Activated CD8-positive, alpha-beta T cell treated with anti-CD3 and anti-CD28 coated beads, Interleukin-2, amount 10 ng/mL, durations not matched to agents 7 days and 5 days (primary cell): ENCODE measurements at regions not wholly inside any gene's neighbourhood (a gene's known extent, or its start where the extent isn't known, plus 50 kb on each side); places are given as distances from the start of the nearest gene placed in this dataset.

Source experiments
- ATAC-seq: fragments of 150-1000 bp; cut with Tn5 transposase; one replicate; pipeline ENCODE4 v1.10.0; 2021; ENCODE audit warnings: moderate library complexity
- CTCF ChIA-PET: fragments of 350-600 bp; sonication (Branson Sonifier 250); formaldehyde crosslinking; loops from one replicate; lab custom pipeline; 2021; ENCODE audit warnings: antibody characterized with exemption; lab: Charles Lee
- POLR2A ChIA-PET: fragments of 350-600 bp; sonication (Branson Sonifier 250); formaldehyde crosslinking; loops from one replicate; lab custom pipeline; 2021; ENCODE audit warnings: antibody characterized with exemption; lab: Charles Lee
- DNase-seq: peaks from one replicate; pipeline ENCODE4 v3.0.0-alpha.2; 2020
- H3K27ac Mint-ChIP-seq: one replicate; pipeline ENCODE4 v1.8.0; 2021; ENCODE audit warnings: mild to moderate bottlenecking, mixed read lengths
- H3K27me3 Mint-ChIP-seq: one replicate; pipeline ENCODE4 v1.8.0; 2021; ENCODE audit warnings: low read depth, mixed read lengths
- H3K36me3 Mint-ChIP-seq: one replicate; pipeline ENCODE4 v1.8.0; 2021; ENCODE audit warnings: low read depth, mixed read lengths
- H3K4me1 Mint-ChIP-seq: one replicate; pipeline ENCODE4 v1.8.0; 2021; ENCODE audit warnings: low read depth, mixed read lengths
- H3K4me3 Mint-ChIP-seq: one replicate; pipeline ENCODE4 v1.8.0; 2021; ENCODE audit warnings: mild to moderate bottlenecking, mixed read lengths
- H3K9me3 Mint-ChIP-seq: one replicate; pipeline ENCODE4 v1.8.0; 2022; ENCODE audit warnings: mixed read lengths; ENCODE audit not compliant: insufficient read depth

DNA sequence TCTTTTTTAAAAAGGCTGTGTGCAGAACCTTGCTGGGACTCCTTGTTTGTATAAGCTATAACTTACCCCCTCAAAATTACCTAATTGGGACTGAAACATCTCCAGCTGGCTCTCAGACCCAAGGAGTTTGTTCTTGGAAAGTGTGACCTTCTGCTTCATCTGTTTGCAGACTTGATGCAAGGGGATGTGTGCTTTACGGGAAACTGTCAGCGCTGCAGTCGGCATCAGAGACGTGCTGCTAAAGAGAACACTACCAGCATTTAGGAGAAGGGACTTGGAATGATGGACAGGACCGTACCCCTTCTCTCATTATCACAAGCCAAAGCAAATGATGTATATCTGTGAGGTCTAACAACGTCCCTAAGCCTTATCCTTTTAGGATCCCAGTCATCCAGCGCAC, 174.2 kb upstream of the PARP11 start:
- Mint-ChIP-seq H3K4me3 (no peak overlapping the region), H3K27ac (no peak overlapping the region), H3K27me3 (peaks cover 12% of the 10 kb centered on the region), H3K9me3 (no peaks in the 10 kb centered on the region), H3K4me1 (peaks cover 11% of the 10 kb centered on the region), H3K36me3 (no peaks in the 10 kb centered on the region)
- ChIA-PET POLR2A (no interaction called here), CTCF (interaction anchor here (1.5 kb wide), 1 partner anchor 60 kb away, joined by 5 read pairs; no protein-coding TSS in a partner anchor)
- ATAC-seq, result no peak
- DNase-seq, result no peak

DNA sequence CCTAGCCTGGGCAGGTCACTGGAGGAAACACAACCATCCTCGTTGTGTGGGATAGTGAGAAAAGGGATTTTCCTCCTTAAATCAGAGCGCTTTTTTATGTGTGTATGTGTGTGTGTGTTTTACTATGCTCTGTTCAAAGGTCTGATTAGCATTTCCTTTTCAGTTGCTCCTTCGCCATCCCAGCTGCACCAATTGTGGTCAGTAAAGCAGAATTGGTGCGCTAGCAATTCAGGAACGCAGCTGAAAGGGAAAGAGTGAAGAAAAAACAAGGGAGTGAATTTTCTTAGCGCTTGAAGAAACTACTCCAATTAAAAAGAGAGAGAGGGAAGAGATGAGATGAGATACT, 173.3 kb upstream of the PARP11 start:
- H3K4me3 Mint-ChIP-seq, result no peak overlapping the region
- ChIA-PET POLR2A (no interaction called here), CTCF (no interaction called here)
- no peaks in the 10 kb centered on the region for H3K36me3 Mint-ChIP-seq
- no peak for ATAC-seq
- H3K27ac Mint-ChIP-seq, result no peak overlapping the region
- DNase-seq, result no peak
- peaks cover 10% of the 10 kb centered on the region for H3K27me3 Mint-ChIP-seq
- no peaks in the 10 kb centered on the region for H3K9me3 Mint-ChIP-seq
- peaks cover 2% of the 10 kb centered on the region for H3K4me1 Mint-ChIP-seq

DNA sequence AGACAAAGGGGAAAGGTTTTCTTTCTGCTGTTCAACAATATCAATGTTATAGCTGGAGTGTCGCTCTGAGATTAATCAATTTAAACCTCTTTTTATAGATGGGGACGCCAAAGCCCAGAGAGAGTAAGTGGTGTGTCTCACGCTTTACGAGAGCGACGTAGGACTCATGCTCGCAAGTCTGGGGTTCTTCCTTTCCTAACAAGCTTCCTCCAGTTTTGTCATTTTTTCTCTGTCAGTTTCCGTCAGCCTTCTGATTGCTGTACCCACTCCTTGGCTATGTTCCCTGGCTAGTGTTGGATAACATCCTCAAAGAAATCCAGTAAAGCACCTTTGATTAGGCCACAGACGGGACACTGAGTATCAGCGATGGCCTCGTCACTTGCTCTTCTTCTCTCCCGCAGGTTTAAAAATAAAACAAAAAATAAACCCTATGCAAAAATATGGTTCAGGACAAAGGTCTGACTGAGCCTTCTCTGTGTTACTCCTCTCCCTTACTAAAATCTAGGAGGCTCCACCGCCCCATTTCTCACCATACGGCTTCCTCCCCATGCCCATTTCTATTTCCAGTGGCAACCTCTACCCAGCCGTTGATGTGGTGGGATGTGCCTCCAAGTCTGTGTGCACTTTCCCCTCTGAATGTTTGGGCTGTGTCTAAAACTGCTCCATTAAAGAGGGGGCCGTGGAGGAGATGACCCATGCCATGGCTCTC, 172.7 kb upstream of the PARP11 start:
- DNase-seq (no peak), ATAC-seq (no peak)
- ChIA-PET CTCF (no interaction called here), POLR2A (no interaction called here)
- H3K36me3 Mint-ChIP-seq, result no peaks in the 10 kb centered on the region
- no peaks in the 10 kb centered on the region for H3K4me1 Mint-ChIP-seq
- no peak overlapping the region for H3K27ac Mint-ChIP-seq
- H3K4me3 Mint-ChIP-seq, result no peak overlapping the region
- H3K27me3 Mint-ChIP-seq, result peaks cover 8% of the 10 kb centered on the region
- no peaks in the 10 kb centered on the region for H3K9me3 Mint-ChIP-seq

DNA sequence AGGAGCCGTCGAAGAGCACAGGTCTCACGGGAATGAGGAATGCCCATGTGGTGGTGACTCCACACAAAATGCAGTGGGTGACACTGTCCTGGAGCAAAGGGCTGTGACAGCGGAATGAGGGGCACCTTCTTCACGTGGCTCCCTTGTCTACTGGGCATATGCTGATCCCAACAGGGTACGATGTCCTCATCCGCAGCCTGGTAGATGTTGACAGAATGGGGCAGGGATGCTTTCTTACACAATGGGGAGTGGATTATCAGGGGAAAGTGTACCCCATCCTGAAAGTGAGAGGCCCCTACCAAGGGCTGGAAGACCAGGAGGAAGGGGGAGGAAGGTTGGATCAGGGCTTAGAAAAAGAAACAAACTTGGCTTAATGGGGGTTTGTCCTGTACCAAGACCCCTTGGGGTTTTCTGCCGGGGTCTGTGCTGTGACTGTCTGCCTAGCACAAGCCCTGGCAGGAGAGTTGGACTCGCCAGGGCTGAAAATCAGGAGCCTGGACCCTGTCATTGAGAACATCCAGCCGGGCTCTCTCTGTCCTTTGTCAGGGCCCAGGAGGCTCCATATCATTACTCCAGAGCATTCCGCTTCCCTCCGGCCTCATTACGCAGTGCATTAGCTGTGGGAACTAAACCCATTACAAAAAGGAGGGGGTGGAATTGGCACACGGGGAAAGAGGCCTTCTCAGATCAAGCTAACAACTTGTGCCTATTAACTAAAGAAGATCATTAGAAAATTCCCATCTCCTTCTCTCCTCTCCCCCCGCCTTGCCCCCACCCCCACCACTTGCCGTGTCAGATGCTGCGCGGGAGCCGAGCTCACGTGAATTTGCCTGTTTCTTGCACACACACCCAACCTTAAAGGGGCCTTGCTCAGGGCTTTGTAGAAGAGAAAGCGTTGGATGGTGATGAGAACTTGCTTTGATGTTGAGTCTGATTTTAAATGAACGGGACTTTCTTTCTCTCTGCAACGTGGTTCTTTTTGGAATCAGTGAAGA, 171.8 kb upstream of the PARP11 start:
- ChIA-PET POLR2A (no interaction called here), CTCF (interaction anchor here (1.6 kb wide), 1 partner anchor 232 kb away, joined by 4 read pairs; no protein-coding TSS in a partner anchor)
- no peak for DNase-seq
- Mint-ChIP-seq H3K9me3 (no peaks in the 10 kb centered on the region), H3K36me3 (no peaks in the 10 kb centered on the region), H3K4me1 (peaks cover under 1% of the 10 kb centered on the region), H3K27me3 (peaks cover 8% of the 10 kb centered on the region), H3K4me3 (no peak overlapping the region), H3K27ac (no peak overlapping the region)
- no peak for ATAC-seq

DNA sequence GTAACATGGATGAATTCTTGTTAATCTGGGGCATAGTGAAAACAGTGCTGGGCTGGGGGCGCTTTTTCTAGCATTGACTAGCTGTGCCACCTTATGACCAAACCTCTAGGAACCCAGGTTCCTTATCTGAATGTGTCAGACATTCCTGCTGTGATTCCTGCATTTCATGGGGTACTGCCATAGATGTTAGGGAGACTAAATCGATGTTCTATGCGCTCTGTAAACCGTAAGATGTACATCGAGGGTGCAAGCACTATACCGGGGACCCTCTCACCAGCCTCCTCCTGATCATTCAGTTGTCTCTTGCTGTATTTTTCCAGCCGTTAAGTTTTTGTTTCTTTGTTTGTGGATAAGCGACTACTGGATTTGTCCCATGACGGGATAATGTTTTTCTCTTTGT, 170.9 kb upstream of the PARP11 start:
- H3K36me3 Mint-ChIP-seq, result no peaks in the 10 kb centered on the region
- no peak for ATAC-seq
- peaks cover 8% of the 10 kb centered on the region for H3K27me3 Mint-ChIP-seq
- peaks cover 3% of the 10 kb centered on the region for H3K4me1 Mint-ChIP-seq
- ChIA-PET POLR2A (no interaction called here), CTCF (interaction anchor here (1.6 kb wide), 1 partner anchor 233 kb away, joined by 4 read pairs; no protein-coding TSS in a partner anchor)
- no peak overlapping the region for H3K4me3 Mint-ChIP-seq
- H3K27ac Mint-ChIP-seq, result no peak overlapping the region
- H3K9me3 Mint-ChIP-seq, result no peaks in the 10 kb centered on the region
- DNase-seq, result no peak

DNA sequence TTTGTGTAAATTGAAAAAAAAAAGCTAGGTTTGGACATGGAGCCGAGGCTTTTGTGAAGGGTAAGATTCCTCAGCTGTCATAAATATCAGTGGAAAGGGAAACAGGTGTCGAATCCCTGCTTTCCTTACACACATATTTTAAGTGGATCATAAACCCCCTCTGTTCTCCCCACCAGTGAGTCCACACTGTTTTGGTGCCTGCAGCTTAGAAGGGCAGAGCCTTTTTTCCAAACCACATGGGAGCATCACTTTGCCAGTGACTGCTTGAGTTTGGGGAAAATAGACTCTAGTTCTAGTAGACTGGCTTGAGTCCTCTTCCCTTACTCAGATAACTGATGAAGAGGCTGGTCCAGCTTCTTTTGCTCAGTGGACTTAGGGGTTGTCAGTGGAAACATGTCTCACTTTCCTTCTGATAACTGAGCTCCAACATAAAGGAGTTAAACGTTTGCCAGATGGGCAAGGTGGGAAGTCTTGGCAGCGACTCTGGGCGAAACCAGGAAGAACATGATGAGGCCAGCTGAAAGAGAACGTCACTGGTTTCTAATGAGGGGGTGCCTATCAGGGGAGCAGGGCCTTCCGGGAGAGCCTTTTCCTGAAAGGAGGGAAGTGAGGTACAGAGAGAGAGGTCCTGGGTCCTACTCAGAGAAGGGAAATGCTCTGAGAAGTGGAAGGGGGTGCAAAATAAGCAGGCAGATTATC, 168.1 kb upstream of the PARP11 start:
- CTCF ChIA-PET, result interaction anchor here (1.0 to 5.7 kb wide), 3 partner anchors 144 to 236 kb away, joined by 3 to 37 read pairs (median 5); no protein-coding TSS in a partner anchor
- ATAC-seq, result no peak
- H3K36me3 Mint-ChIP-seq, result no peaks in the 10 kb centered on the region
- POLR2A ChIA-PET, result no interaction called here
- no peaks in the 10 kb centered on the region for H3K9me3 Mint-ChIP-seq
- DNase-seq, result no peak
- H3K27ac Mint-ChIP-seq, result no peak overlapping the region
- peaks cover 4% of the 10 kb centered on the region for H3K27me3 Mint-ChIP-seq
- H3K4me3 Mint-ChIP-seq, result no peak overlapping the region
- peaks cover 9% of the 10 kb centered on the region for H3K4me1 Mint-ChIP-seq

DNA sequence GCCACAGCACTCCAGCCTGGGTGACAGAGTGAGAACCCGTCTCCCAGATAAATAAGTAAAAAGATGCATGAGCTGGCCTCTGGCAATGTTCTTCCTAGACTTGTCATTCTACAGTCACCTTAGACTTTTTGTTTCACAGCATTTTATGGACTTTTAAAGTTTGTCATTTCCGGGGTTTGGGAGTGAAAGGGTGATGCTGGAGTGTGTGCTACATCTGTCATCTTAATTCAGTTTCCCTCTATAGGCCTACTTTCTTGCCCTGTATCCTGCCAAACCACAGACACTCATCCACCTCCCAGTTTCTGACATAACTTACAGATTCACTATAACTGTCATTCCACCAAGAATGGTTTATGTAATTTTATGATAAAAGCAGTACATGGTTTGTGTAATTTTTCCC, 166.7 kb upstream of the PARP11 start:
- Mint-ChIP-seq H3K4me3 (no peak overlapping the region), H3K36me3 (no peaks in the 10 kb centered on the region), H3K9me3 (no peaks in the 10 kb centered on the region), H3K27ac (no peak overlapping the region), H3K4me1 (peaks cover 9% of the 10 kb centered on the region), H3K27me3 (peaks cover 6% of the 10 kb centered on the region)
- ATAC-seq, result no peak
- ChIA-PET POLR2A (no interaction called here), CTCF (interaction anchor here (1.4 to 5.7 kb wide), 4 partner anchors 68 to 237 kb away, joined by 3 to 47 read pairs (median 20); no protein-coding TSS in a partner anchor)
- DNase-seq, result no peak

DNA sequence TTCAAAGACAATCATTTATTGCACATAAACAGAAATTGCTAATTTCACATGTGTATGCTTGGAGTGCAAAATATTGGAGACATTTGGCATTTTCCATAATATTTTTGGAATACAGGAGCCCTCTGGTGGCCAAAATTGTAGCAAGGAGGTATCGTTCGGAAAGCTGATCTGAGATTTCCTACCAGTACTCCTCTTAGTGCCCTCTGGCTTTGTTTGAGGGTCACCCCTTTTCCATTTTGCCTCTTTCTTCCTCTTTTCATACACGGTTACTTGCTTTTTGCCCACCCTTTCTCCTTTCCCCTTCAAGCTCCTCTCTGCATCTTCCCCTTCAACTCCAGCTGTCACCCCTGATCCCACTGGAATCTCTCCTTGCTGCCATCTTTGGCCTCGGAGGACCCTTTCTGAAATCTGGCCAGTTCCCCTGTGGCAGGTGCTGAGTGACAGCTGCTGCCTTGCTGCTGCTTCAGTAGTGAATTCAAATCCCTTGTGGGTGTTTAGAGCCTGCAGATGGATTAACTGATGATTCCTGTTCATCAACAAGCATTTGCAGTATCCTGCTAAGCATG, 164.6 kb upstream of the PARP11 start:
- no peak for ATAC-seq
- ChIA-PET CTCF (interaction anchor here (0.7 to 5.7 kb wide), 9 partner anchors 12 to 239 kb away, joined by 3 to 47 read pairs (median 5); no protein-coding TSS in a partner anchor), POLR2A (no interaction called here)
- H3K36me3 Mint-ChIP-seq, result no peaks in the 10 kb centered on the region
- peaks cover 21% of the 10 kb centered on the region for H3K27me3 Mint-ChIP-seq
- H3K4me3 Mint-ChIP-seq, result no peak overlapping the region
- H3K27ac Mint-ChIP-seq, result no peak overlapping the region
- no peaks in the 10 kb centered on the region for H3K9me3 Mint-ChIP-seq
- H3K4me1 Mint-ChIP-seq, result peaks cover 9% of the 10 kb centered on the region
- no peak for DNase-seq

DNA sequence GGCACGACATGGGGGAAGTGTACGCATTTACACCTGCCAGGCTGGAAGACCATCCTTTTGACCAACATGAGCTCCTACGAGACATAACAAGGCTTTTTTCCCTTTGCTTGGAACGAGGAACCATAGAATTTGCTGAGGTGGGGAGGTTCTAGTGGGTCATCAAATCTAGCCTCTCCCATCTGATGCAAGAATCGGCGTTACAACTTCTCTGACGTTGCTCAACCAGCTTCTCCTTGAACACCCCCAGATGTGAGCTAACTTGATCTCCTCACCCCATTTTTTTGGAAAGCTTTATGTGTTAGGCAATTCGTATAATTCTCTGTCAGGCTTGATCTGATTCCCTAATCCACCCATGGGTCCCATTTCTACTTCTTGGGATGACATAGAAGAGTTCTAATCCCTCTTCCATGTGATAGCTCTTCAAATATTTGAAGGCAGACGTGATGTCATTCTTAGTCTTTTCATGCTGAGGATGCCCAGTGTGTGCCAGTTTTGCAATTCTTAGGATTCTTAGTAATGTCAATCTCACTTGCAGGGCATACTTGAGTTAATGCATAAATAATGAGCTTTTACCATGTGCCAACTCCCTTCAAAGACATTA, 163.6 kb upstream of the PARP11 start:
- ChIA-PET CTCF (interaction anchor here (0.8 to 5.7 kb wide), 5 partner anchors 9 to 240 kb away, joined by 3 to 47 read pairs (median 3); no protein-coding TSS in a partner anchor), POLR2A (no interaction called here)
- DNase-seq (no peak), ATAC-seq (no peak)
- Mint-ChIP-seq H3K27me3 (peaks cover 22% of the 10 kb centered on the region), H3K4me3 (no peak overlapping the region), H3K27ac (no peak overlapping the region), H3K9me3 (no peaks in the 10 kb centered on the region), H3K4me1 (peaks cover 13% of the 10 kb centered on the region), H3K36me3 (no peaks in the 10 kb centered on the region)

DNA sequence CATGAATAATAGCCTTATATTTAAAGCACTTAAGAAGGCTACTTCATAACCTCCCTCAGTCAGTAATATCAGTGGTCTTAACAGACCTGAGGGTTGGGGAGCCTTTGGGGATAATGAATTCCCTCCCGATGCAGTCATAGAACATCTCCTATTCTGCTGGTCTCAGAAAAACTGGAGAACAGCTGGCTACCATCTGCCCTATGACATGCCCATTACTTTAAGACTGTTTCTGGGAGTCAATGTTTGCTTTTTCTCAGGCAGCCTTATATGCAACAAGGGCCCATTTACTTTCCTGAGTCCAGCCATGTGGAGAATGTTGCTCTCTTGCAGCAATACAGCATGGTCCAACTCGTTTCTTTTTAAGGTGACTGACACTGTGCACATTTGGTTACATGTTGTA, 161.7 kb upstream of the PARP11 start:
- Mint-ChIP-seq H3K4me1 (peaks cover 21% of the 10 kb centered on the region), H3K4me3 (no peak overlapping the region), H3K9me3 (no peaks in the 10 kb centered on the region), H3K36me3 (no peaks in the 10 kb centered on the region), H3K27ac (no peak overlapping the region), H3K27me3 (peaks cover 24% of the 10 kb centered on the region)
- POLR2A ChIA-PET, result no interaction called here
- DNase-seq (no peak), ATAC-seq (no peak)
- CTCF ChIA-PET, result interaction anchor here (1.2 to 4.7 kb wide), 2 partner anchors 150 to 242 kb away, joined by 3 to 47 read pairs; no protein-coding TSS in a partner anchor
